Fibroblast of lung (primary cell): ENCODE measurements at regions not wholly inside any gene's neighbourhood (a gene's known extent, or its start where the extent isn't known, plus 50 kb on each side); places are given as distances from the start of the nearest gene placed in this dataset.

Experiments used
- EZH2 ChIP-seq: IDR thresholded peaks from 2 replicates; pipeline ENCODE4 v1.5.1; 2012; ENCODE audit warnings: low read length, control low read depth, mild to moderate bottlenecking; ENCODE audit errors: missing control alignments
- TF ChIP-seq, protein P1 (sequence below), 2 donors: IDR thresholded peaks in 1 of 2; conservative IDR thresholded peaks in 1 of 2; 1 replicate in 1 of 2; 2 replicates in 1 of 2; pipeline ENCODE4 v1.5.1; 2011 to 2012; ENCODE audit warnings: low read length in 2 of 2, control low read depth in 1 of 2, inconsistent platforms in 1 of 2, low read depth in 1 of 2, mild to moderate bottlenecking in 1 of 2

GRCh38 chr10:128816726-128817125 lies 650.3 kb upstream of the MGMT start:
- TF ChIP-seq, protein P1, sequence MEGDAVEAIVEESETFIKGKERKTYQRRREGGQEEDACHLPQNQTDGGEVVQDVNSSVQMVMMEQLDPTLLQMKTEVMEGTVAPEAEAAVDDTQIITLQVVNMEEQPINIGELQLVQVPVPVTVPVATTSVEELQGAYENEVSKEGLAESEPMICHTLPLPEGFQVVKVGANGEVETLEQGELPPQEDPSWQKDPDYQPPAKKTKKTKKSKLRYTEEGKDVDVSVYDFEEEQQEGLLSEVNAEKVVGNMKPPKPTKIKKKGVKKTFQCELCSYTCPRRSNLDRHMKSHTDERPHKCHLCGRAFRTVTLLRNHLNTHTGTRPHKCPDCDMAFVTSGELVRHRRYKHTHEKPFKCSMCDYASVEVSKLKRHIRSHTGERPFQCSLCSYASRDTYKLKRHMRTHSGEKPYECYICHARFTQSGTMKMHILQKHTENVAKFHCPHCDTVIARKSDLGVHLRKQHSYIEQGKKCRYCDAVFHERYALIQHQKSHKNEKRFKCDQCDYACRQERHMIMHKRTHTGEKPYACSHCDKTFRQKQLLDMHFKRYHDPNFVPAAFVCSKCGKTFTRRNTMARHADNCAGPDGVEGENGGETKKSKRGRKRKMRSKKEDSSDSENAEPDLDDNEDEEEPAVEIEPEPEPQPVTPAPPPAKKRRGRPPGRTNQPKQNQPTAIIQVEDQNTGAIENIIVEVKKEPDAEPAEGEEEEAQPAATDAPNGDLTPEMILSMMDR (conservative IDR thresholded peaks at IDR 0.05 in 1 of 2, IDR thresholded peaks at IDR 0.05 in 1 of 2; ENCODE audit: low read depth in 1 of 2, low read length in 2 of 2), result no peak
- no peak for TF ChIP-seq EZH2
